KG1 (cell line): ENCODE measurements at regions not wholly inside any gene's neighbourhood (a gene's known extent, or its start where the extent isn't known, plus 50 kb on each side); places are given as distances from the start of the nearest gene placed in this dataset.
A peak's percentile ranks its signal among the peaks of the same experiment; 100 is the strongest.

ENCODE experiments used
- DNase-seq: peaks from one replicate; lab custom pipeline; 2025; lab: John Stamatoyannopoulos, UW

- no peak for DNase-seq
Measured at GRCh38 chr2:194260185-194260584, 1396.8 kb upstream of the SLC39A10 start.

DNA sequence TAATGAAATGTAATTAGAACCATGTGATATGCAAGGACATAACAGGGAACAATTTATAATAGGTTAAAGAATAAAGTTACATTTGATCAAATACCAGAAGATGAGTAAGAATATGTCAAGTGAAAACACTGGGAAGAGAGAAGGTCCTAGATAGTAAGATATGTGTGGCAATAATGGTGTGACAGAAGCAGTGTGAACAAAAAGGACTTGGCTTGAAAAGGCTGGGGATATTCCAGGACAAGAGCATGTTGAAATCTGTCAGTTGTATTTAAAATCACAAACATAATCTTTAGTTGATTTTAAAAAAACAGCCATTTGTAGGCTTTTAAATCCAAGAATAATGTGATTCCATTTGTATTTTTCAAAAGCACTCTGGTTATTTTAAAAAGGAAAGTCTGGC, 1399.9 kb upstream of the SLC39A10 start:
- DNase-seq: no peak

GRCh38 chr2:194253528-194254259, 1403.3 kb upstream of the SLC39A10 start:
- DNase-seq: no peak

- DNase-seq: no peak
Measured at GRCh38 chr2:194252127-194252526, 1404.9 kb upstream of the SLC39A10 start.

- DNase-seq: no peak
Measured at GRCh38 chr2:194232600-194232999, 1424.4 kb upstream of the SLC39A10 start.

GRCh38 chr2:194223218-194223617, 1433.8 kb upstream of the SLC39A10 start:
- no peak for DNase-seq

GRCh38 chr2:194214192-194214591, 1442.8 kb upstream of the SLC39A10 start:
- DNase-seq: no peak

DNA sequence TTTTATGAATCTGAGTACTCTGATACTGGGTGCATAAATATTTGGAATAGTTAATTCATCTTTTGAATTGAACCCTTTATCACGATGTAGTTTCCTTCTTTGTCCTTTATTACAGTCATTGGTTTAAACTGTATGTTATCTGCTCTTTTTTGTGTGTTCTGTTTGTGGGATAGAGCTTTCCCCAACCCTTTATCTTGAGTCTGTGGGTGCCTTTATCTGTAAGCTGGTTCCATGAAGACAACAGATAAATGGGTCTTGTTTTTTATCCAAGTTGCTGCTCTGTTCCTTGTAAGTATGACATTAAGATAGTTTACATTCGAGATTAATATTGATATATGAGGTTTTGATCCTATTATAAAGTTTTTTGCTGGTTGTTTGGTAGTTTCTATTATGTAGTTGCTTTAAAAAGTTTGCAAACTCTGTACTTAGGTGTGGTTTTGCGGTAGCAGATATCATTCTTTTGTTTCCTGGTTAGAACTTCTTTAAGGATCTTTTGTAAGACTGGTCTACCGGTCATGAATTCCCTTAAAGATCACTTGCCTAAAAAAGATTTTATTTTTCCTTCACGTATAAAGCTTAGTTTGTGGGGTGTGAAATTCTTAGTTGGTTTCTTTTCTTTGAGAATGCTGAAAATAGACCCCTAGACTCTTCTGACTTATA, 1451.3 kb upstream of the SLC39A10 start:
- no peak for DNase-seq

GRCh38 chr2:194203898-194204297, 1453.1 kb upstream of the SLC39A10 start:
- DNase-seq: no peak

DNA sequence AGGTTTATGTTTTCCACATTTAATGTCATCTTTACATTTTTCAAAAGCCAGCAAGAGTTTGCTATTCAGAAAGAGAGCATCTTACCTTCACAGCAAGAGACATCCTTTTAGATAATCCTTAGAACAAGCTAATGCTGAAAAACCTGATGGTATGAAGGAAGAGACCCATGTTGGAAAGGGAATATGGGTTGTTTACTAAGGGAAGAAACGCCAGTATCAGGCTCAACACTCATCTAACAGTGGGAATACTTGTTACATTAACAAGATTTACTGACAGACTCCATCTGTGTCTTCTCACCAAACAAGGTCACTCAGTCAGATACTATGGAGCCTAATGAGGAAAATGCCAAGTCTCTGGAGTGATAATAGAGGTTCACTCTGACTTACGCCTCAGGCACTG, 1474.1 kb upstream of the SLC39A10 start:
- no peak for DNase-seq

DNA sequence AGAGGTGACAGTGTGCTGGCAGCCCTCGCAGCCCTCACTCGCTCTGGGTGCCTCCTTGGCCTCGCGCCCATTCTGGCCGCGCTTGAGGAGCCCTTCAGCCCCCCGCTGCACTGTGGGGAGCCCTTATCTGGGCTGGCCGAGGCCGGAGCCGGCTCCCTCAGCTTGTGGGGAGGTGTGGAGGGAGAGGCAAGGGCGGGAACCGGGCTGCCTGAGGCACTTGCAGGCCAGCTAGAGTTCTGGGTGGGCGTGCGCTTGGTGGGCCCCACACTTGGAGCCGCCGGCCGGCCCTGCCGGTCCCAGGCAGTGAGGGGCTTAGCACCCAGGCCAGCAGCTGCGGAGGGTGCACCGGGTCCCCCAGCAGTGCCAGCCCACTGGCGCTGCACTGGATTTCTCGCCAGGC, 1480.9 kb upstream of the SLC39A10 start:
- DNase-seq: no peak

- no peak for DNase-seq
Measured at GRCh38 chr2:194166818-194167217, 1490.2 kb upstream of the SLC39A10 start.

DNA sequence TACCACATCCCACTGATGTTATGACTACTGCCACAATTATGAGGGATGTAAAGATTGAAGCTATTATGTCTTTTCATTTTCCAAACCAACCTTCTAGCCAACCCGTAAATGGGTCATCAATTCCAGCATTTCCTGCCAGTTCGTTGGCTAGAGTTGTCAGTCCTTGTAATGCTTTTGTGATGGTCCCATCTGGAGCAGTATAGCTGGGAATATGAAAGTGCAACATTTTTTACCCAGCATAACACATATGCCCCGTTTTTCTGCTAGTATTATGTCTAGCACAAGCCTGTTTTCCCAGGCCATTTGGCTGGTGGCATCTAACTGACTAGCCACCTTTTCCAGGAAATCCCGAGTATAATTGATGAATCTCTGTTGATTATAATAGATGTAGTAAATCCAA, 1501.6 kb upstream of the SLC39A10 start:
- no peak for DNase-seq

- DNase-seq: no peak
Measured at GRCh38 chr2:194151231-194151630, 1505.8 kb upstream of the SLC39A10 start.

GRCh38 chr2:194135463-194135862, 1521.6 kb upstream of the SLC39A10 start:
- DNase-seq: no peak

DNA sequence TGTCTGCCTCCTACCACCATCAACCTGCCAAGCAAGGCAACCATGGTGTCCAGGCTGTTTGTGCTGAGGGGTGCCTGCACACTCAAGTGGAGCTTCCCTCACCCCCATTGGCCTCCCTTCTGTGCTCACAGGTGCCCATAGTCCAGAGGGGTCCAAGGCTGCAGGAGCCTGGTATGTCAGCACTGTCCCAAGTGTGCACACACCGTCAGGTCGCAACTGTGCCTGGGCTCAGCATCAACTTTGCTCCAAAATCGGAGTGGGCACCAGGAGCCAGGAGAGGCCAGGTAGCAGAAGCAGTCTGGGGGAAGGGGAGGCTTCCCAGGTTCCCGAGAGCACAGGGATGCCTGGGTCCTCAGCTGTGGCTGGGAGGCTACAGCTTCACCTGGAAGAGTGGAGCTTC, 1528.2 kb upstream of the SLC39A10 start:
- no peak for DNase-seq

GRCh38 chr2:194126418-194126817, 1530.6 kb upstream of the SLC39A10 start:
- no peak for DNase-seq

- no peak for DNase-seq
Measured at GRCh38 chr2:194116861-194117260, 1540.2 kb upstream of the SLC39A10 start.

DNA sequence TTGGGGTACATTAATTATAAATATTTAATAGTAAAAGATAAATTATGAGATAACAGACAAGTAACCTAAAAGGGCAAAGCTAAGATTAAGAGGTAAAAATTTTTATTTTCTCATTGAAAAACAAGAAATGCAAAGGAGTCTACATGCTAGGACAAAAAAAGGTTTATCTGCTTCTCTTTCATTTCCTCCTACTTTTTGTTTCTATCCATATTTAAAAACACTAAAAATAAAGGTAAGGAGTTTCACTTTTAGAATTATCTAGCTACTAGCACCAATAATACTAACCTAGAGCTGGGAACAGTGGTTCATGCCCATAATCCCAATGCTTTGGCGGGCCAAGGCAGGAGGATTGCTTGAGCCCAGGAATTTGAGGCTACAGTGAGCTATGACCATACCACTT, 1551.7 kb upstream of the SLC39A10 start:
- DNase-seq: no peak

DNA sequence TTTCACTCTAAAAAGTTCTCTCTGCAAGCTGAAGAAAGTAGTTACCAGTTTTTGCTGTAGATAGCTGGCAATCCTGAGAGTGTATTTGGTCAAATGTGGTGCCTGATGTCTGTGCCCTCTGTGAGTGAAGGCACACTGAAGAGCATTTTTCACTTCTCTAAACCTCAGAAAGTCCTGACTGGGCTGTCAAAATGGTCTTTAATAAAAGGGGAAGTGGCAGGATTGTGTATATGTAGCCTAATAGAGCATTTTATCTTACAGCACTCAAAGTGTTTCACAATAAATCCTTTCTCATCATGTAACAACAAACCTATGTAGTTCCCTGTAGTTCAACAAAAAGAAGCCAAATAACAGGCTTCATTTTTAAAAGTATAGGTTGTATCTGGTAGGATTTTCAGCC, 1552.3 kb upstream of the SLC39A10 start:
- peak; percentile 45 for DNase-seq

DNA sequence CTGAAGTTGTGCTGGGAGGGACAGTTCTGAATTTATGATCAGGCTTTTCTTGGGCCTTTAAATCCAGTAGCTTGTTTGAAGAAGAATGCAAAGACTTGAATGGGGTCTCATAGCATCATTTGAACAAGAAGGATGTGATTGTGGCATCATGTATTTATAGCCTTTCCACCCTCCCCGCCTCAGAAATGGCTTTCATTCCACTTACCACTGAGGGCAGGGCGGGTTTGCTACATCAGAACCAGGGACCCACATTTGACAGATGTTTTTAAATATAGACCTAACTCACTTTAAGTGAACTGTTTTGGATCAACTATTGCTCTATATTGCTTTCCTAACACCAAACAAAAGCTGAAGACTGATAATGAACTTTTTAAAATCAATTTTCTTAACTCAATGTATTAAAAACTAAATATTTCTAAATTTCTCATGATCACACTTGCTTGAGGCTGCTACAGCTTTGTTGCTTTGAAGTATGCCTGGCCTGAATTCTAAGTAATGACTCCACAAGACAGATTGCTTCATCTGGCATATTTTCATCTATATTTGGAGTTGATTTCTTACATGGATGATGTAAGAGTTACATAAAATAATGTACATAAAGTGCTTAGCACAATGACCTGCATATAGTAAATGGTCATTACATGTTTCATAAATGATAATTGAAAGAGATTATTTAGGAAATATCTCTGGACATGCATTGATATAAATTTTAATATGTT, 1552.9 kb upstream of the SLC39A10 start:
- DNase-seq: no peak

DNA sequence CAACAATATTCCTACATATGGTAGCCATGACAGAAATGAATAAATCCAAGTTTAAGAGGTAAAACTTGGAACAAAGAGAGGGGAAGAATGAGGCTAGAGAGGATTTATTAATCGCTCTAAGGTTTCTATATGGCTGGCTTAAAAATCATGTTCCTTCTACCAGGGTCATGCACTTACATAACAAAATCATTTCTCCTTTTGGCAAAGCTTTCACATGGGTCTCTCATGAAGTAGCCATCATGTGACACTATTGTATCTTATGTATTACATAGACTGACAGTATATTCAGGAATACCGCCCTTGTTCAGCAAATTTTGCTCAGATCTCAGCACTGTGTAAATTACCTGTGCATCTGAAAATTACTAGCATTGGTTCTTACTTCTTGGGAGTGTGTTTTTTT, 1554.5 kb upstream of the SLC39A10 start:
- DNase-seq: no peak

DNA sequence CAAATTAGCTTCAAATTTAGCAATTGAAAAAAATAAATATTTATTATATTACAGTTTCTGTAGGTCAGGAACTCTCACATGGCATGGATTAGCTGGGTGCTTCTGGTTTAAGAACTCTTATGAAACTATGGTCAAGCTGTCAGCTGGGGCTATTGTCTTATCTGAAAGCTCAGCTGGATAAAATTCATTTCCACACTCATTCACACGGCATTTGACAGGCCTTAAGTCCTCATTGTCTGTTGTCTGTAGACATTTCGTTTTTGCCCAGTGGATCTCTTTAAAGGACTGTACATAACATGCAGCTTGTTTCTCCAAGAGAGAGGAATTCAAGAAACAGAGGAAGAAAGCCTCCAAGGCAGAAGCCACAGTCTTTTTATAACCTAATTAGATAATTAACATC, 1556.8 kb upstream of the SLC39A10 start:
- DNase-seq: no peak
